ENCODE measurements at regions not wholly inside any gene's neighbourhood (a gene's known extent, or its start where the extent isn't known, plus 50 kb on each side); places are given as distances from the start of the nearest gene placed in this dataset.

GRCh38 chr6:23568292-23568691 lies 557.7 kb upstream of the NRSN1 start:
- Histone ChIP-seq H3K27ac (ENCODE audit: extremely low read length, insufficient read depth, low read length) (no peak overlapping the region), H3K4me1 (ENCODE audit: insufficient read depth, low read length) (no peaks in the 10 kb centered on the region), H3K9ac (ENCODE audit: insufficient read depth, low read depth, low read length) (no peak overlapping the region), H3K4me3 (replicated peaks in 1 of 3; ENCODE audit: insufficient read depth in 1 of 3, low read depth in 2 of 3, low read length in 3 of 3) (no peak overlapping the region), H2AFZ (ENCODE audit: low read length) (no peak overlapping the region), H3K4me2 (ENCODE audit: low read depth, low read length) (no peak overlapping the region), H3K9me3 (ENCODE audit: low read length) (peaks cover 38% of the 10 kb centered on the region), H3K36me3 (replicated peaks in 1 of 2; ENCODE audit: control insufficient read depth in 1 of 2, insufficient read depth in 2 of 2, low read length in 2 of 2) (no peaks in the 10 kb centered on the region), H3K79me2 (ENCODE audit: insufficient read depth, low read length) (no peaks in the 10 kb centered on the region), H3K27me3 (ENCODE audit: control insufficient read depth in 1 of 2, insufficient read depth in 2 of 2, low read length in 2 of 2) (no peaks in the 10 kb centered on the region), H4K20me1 (ENCODE audit: insufficient read depth, low read length) (no peaks in the 10 kb centered on the region)
- ChIA-PET POLR2A (no interaction called here), CTCF (ENCODE audit: low intra/inter-chr PET ratio, low total read pairs) (no interaction called here)
- TF ChIP-seq CEBPB (IDR thresholded peaks at IDR 0.05; ENCODE audit: borderline replicate concordance, low read depth, low read length) (peak; percentile 78), SNAPC2 (CRISPR knock-in tag; IDR thresholded peaks at IDR 0.05) (no peak), FOXC1 (CRISPR knock-in tag; IDR thresholded peaks at IDR 0.05; ENCODE audit: borderline replicate concordance) (no peak), NBN (conservative IDR thresholded peaks at IDR 0.05) (no peak), ZNF615 (CRISPR knock-in tag; IDR thresholded peaks at IDR 0.05; ENCODE audit: borderline replicate concordance) (no peak)
- BruUV-seq (replicated peaks): no TSS peak
- intact Hi-C loops (cut with micrococcal nuclease; ENCODE audit: unreplicated experiment): no loop called here
- 9% methylated on average over 1 of the region's 1 CpG for WGBS (ENCODE audit: low lambda C conversion rate)
- FAIRE-seq (no peak), DNase-seq (ENCODE audit: low spot score) (no peak), ATAC-seq (no peak)
- in situ Hi-C loops (cut with HindIII; ENCODE audit: extremely low pct_ligation_motif_present, low pct_unique_long_range_greater_than_20kb): no loop called here

- ChIA-PET CTCF (ENCODE audit: low intra/inter-chr PET ratio, low total read pairs) (no interaction called here), POLR2A (no interaction called here)
- peaks cover 21% of the 10 kb centered on the region for H3K4me1 ChIP-seq (ENCODE audit: insufficient read depth, low read length)
- peak; percentile 61 for FAIRE-seq
- no peak overlapping the region for H3K9ac ChIP-seq (ENCODE audit: insufficient read depth, low read depth, low read length)
- peak overlapping the region; percentile 59 for H3K4me2 ChIP-seq (ENCODE audit: low read depth, low read length)
- H2AFZ ChIP-seq (ENCODE audit: low read length): peak overlapping the region; percentile 24
- H3K27ac ChIP-seq (ENCODE audit: extremely low read length, insufficient read depth, low read length): peak overlapping the region; percentile 48
- no peaks in the 10 kb centered on the region for H3K36me3 ChIP-seq (replicated peaks in 1 of 2; ENCODE audit: control insufficient read depth in 1 of 2, insufficient read depth in 2 of 2, low read length in 2 of 2)
- in situ Hi-C loops (cut with HindIII; ENCODE audit: extremely low pct_ligation_motif_present, low pct_unique_long_range_greater_than_20kb) (no loop called here), intact Hi-C loops (cut with micrococcal nuclease; ENCODE audit: unreplicated experiment) (no loop called here)
- H3K4me3 ChIP-seq (replicated peaks in 1 of 3; ENCODE audit: insufficient read depth in 1 of 3, low read depth in 2 of 3, low read length in 3 of 3): peak overlapping the region in 1 of 3 experiments; percentile 10; a peak in 1 of 6 replicates
- no TSS peak for BruUV-seq (replicated peaks)
- H4K20me1 ChIP-seq (ENCODE audit: insufficient read depth, low read length): no peaks in the 10 kb centered on the region
- peak; percentile 40 for DNase-seq (ENCODE audit: low spot score)
- H3K79me2 ChIP-seq (ENCODE audit: insufficient read depth, low read length): no peaks in the 10 kb centered on the region
- ATAC-seq: peak; percentile 93
- no peaks in the 10 kb centered on the region for H3K9me3 ChIP-seq (ENCODE audit: low read length)
- no peaks in the 10 kb centered on the region for H3K27me3 ChIP-seq (ENCODE audit: control insufficient read depth in 1 of 2, insufficient read depth in 2 of 2, low read length in 2 of 2)
- 7% methylated on average over 5 of the region's 5 CpGs for WGBS (ENCODE audit: low lambda C conversion rate)
- TF ChIP-seq RFX3 (CRISPR knock-in tag; IDR thresholded peaks at IDR 0.05): no peak
- no peak for TF ChIP-seq ZNF431 (CRISPR knock-in tag; IDR thresholded peaks at IDR 0.05; ENCODE audit: borderline replicate concordance, low read depth)
- TF ChIP-seq SOX13 (IDR thresholded peaks at IDR 0.05): no peak
- peak in 1 of 2 experiments; percentile 45; a peak in 2 of 4 replicates for TF ChIP-seq SOX13 (CRISPR knock-in tag; conservative IDR thresholded peaks at IDR 0.05 in 1 of 2, IDR thresholded peaks at IDR 0.05 in 1 of 2)
- no peak for TF ChIP-seq ZNF225 (CRISPR knock-in tag; IDR thresholded peaks at IDR 0.05)
- TF ChIP-seq PAXIP1 (CRISPR knock-in tag; conservative IDR thresholded peaks at IDR 0.05): peak; percentile 83
- TF ChIP-seq GATAD2A (CRISPR knock-in tag; IDR thresholded peaks at IDR 0.05): 0 out of 2 replicates have a peak, but pooled peaks have one; percentile 24
- TF ChIP-seq SIX1 (CRISPR knock-in tag; IDR thresholded peaks at IDR 0.05; ENCODE audit: borderline replicate concordance): peak; percentile 91
- TF ChIP-seq FOXJ3 (CRISPR knock-in tag; IDR thresholded peaks at IDR 0.05; ENCODE audit: borderline replicate concordance): peak; percentile 30; the same call in 1 of the 2 replicates
- TF ChIP-seq SIX4 (CRISPR knock-in tag; IDR thresholded peaks at IDR 0.05): peak; percentile 90
- no peak for TF ChIP-seq FOXA3 (CRISPR knock-in tag; IDR thresholded peaks at IDR 0.05)
- TF ChIP-seq ZNF251 (CRISPR knock-in tag; IDR thresholded peaks at IDR 0.05): no peak
- TF ChIP-seq TSC22D2 (CRISPR knock-in tag; IDR thresholded peaks at IDR 0.05; ENCODE audit: borderline replicate concordance): 0 out of 2 replicates have a peak, but pooled peaks have one; percentile 44
Measured at GRCh38 chr6:23584134-23584763, 541.8 kb upstream of the NRSN1 start.

Measured in HepG2 (cell line).